ENCODE measurements at regions not wholly inside any gene's neighbourhood (a gene's known extent, or its start where the extent isn't known, plus 50 kb on each side); places are given as distances from the start of the nearest gene placed in this dataset.
"Not testable (repeated sequence)": the region's sequence is repeated elsewhere in the genome, so short reads cannot be mapped to it uniquely, and the experiment has no call there.

- no peak for DNase-seq (ENCODE audit: low spot score)
Observed at GRCh38 chr2:209062210-209062609, 361.6 kb upstream of the MAP2 start.

DNA sequence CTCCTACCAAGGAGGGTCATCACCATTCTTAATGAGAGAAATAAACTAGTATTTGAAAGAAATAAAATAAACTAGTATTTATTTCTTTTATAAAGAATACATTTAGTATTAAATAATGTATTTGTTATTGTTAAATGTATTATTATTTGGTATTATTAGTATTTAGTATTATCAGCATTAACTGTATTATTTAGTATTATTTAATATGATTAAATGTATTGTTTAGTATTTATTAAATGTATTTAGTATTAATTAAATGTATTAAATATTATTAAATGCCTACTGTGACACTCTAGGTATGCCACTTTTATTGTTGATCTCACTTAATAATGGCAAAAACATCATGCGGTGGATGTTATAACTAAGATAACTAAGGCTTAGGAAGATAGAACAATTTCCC lies 353.6 kb upstream of the MAP2 start:
- DNase-seq (ENCODE audit: low spot score): no peak

GRCh38 chr2:209073151-209073550 lies 350.7 kb upstream of the MAP2 start:
- DNase-seq (ENCODE audit: low spot score): no peak

GRCh38 chr2:209074711-209075110 lies 349.1 kb upstream of the MAP2 start:
- DNase-seq (ENCODE audit: low spot score): no peak

GRCh38 chr2:209076151-209076550 lies 347.7 kb upstream of the MAP2 start:
- DNase-seq (ENCODE audit: low spot score): no peak

DNA sequence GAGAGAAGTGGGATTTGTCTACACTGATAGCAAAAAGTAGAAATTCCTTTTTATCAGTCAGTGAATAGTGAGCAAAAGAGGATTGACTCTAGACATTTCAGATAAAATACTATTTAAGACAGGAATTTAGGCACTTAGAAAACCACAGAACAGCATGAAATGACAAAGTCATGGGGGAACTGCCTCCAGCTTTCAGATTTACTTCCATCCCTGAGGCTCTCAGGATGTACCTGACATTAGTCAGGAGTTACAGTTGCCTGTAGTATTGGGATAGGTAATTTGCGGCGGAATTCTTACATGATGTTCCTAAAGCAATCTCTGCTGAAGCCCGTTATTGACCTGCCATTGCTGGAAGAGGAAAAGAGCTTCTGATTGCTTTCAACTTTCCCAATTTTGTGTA lies 337.1 kb upstream of the MAP2 start:
- DNase-seq (ENCODE audit: low spot score): no peak

DNA sequence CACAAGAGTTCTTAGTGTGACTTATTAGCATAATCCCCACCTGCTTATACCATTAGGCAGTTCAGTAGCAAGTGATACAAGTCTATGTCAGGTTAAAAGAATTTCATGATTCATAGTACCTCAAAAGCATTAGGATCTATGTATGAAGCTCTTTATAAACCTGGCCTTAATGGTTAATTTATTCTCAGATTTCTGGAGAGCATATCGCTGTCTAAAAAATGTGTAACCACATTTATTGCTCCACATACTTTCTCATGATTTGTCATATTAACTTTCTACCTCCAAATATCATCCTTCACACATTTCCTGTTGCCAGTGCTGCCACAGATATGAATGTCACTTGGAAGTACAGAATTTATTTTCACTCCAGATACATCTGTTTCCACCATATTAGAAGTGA lies 332.8 kb upstream of the MAP2 start:
- DNase-seq (ENCODE audit: low spot score): no peak

GRCh38 chr2:209094221-209094620 lies 329.6 kb upstream of the MAP2 start:
- no peak for DNase-seq (ENCODE audit: low spot score)

DNA sequence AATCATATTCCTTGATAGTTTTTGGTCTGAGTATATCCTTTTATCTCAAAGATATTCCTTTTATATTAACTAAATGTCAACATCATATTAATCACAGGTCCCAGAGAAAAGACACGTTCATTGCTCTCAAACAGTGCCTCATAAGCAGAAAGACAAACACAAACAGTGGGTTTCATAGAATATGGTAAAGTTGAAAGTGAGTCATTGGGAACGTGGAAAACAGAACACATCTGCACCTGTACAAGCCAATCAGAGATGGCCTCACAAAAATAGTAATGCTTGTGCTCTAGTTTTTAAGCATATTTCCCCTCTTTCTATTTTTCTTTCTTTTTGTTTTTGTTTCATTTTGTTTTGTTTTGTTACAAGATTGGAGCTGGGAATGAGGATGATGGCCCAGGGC lies 328.4 kb upstream of the MAP2 start:
- DNase-seq (ENCODE audit: low spot score): no peak

GRCh38 chr2:209097168-209097567 lies 326.7 kb upstream of the MAP2 start:
- DNase-seq (ENCODE audit: low spot score): no peak

- no peak for DNase-seq (ENCODE audit: low spot score)
Observed at GRCh38 chr2:209102319-209102718, 321.5 kb upstream of the MAP2 start.

- no peak for DNase-seq (ENCODE audit: low spot score)
Observed at GRCh38 chr2:209113026-209113425, 310.8 kb upstream of the MAP2 start.

- no peak for DNase-seq (ENCODE audit: low spot score)
Observed at GRCh38 chr2:209114588-209115240, 309.1 kb upstream of the MAP2 start.

DNA sequence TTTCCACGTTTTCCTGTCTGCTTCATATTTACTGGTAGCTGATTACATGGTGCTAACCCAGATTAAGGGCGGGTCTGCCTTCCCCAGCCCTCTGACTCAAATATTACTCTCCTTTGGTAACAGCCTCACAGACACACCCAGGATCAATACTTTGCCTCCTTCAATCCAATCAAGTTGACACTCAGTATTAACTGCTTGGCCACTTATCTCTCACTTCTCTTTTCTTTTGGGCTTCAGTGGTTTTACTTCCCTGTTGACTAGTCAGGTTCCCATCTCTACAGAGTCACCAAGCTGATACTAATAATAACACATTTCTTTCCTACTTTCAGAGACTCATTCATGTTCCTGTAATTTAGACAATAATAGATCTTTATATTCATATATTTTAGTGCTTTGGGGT lies 302.2 kb upstream of the MAP2 start:
- no peak for DNase-seq (ENCODE audit: low spot score)

GRCh38 chr2:209125291-209125690 lies 298.6 kb upstream of the MAP2 start:
- no peak for DNase-seq (ENCODE audit: low spot score)

DNA sequence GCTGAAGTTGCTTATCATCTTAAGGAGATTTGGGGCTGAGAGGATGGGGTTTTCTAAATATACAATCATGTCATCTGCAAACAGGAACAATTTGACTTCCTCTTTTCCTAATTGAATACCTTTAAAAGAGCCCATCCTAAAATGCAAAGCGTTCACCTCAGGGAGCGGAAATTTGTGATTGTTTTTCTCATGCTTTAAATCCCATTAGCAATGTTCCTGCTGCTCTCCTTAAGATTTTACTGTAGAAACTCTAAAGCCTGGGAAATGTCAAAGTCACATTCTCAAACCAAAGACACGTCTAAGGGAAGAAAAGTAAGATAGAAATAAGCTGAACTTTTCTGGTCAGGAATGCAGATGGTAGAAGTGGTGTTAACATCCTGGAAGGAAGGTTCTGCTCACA lies 285.8 kb upstream of the MAP2 start:
- no peak for DNase-seq (ENCODE audit: low spot score)

DNA sequence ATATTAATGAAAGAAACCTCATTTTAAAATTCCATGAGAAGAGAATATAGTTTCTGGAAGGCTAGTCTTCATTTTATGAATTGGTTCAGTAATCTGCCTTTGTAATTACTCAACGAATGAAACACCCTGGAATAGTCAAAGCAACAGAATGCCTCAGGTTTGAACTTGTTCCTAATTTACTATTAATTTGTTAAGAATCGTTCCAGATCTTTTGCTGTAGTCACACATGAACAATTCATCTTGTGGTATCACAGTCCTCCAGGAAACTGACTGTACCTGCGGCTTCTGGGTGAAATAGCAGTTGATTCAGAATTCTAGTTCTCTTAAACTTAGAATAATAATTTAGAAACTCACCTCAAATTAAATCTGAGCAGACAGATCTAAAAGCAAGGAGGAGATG lies 282.7 kb upstream of the MAP2 start:
- DNase-seq (ENCODE audit: low spot score): no peak

GRCh38 chr2:209141818-209142217 lies 282.0 kb upstream of the MAP2 start:
- DNase-seq (ENCODE audit: low spot score): no peak

DNA sequence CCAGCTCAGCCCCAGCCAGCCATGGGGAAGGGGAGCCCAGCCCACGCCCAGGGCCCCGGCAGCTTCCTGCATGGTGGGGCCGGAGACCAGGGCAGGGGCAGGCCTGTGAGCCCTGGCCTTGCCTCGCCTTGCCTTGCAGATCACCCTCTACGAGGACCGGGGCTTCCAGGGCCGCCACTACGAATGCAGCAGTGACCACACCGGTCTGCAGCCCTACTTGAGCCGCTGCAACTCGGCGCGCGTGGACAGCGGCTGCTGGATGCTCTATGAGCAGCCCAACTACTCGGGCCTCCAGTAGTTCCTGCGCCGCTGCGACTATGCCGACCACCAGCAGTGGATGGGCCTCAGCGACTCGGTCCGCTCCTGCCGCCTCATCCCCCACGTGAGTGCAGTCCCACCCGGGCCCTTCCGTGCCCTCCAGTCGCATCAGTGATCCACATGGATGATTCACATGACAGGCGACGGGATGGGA lies 278.6 kb upstream of the MAP2 start:
- not testable (repeated sequence) for DNase-seq (ENCODE audit: low spot score)

DNA sequence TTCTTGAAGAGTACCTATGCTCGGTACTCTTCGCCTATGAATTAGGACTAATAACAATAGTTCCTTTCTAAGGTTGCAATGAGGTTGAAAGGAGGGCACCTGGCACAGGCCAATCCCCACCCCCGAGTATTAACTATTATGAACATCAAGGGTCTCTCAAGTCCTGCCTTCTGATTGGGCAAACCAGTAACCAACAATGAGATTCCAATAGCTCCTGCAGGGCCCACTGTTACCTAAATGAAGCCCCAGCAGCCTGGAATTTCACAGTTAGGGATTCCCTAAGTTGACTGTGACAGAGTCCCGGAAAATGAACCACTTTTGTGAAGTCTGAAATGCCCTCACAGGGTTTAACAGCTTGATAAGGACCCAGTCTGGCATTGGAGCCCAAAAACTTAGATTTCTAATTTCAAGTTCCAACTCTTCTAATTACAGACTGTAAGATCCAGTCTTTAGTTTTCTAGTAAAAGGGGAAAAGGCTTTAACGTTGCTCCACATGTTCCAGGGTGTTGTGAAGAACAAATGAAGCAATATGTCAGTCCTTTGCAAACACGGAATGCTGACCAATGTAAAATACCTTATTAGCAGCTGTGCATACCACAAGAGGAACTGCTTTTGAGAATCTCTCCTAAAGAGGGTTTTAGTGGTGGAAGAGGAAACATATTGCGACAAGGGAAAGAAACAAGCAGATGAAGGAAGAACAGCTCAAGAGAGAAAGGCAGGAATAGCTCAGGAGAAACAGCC lies 277.7 kb upstream of the MAP2 start:
- DNase-seq (ENCODE audit: low spot score): no peak

- DNase-seq (ENCODE audit: low spot score): no peak
Observed at GRCh38 chr2:209146682-209147320, 277.0 kb upstream of the MAP2 start.

GRCh38 chr2:209147981-209148380 lies 275.9 kb upstream of the MAP2 start:
- no peak for DNase-seq (ENCODE audit: low spot score)

Data from hepatic stellate cell (primary cell).